Aorta (tissue), 5 donors: ENCODE measurements at regions not wholly inside any gene's neighbourhood (a gene's known extent, or its start where the extent isn't known, plus 50 kb on each side); places are given as distances from the start of the nearest gene placed in this dataset.

Source experiments
- ATAC-seq: fragments of 200-7000 bp; cut with Tn5 transposase; one replicate; pipeline ENCODE4 v1.9.1; 2022; ENCODE audit warnings: moderate library complexity; ENCODE audit not compliant: low FRiP score
- DNase-seq, 2 donors: peaks; one replicate each; pipeline ENCODE4 v3.0.0-alpha.2; 2020
- H3K27ac ChIP-seq, 2 donors: one replicate each; pipeline ENCODE4 v1.5.1; 2013; ENCODE audit warnings: low read length in 2 of 2, mild to moderate bottlenecking in 2 of 2, moderate library complexity in 2 of 2, control low read depth in 1 of 2, inconsistent platforms in 1 of 2, low read depth in 1 of 2
- H3K27me3 ChIP-seq, 2 donors: one replicate each; pipeline ENCODE4 v1.6.1; 2013; ENCODE audit warnings: control low read depth in 1 of 2, low read length in 1 of 2, mild to moderate bottlenecking in 1 of 2, moderate library complexity in 1 of 2; ENCODE audit not compliant: insufficient read depth in 2 of 2, control insufficient read depth in 1 of 2
- H3K36me3 ChIP-seq, 2 donors: one replicate each; pipeline ENCODE4 v1.6.1; 2013; ENCODE audit warnings: control low read depth in 1 of 2, low read length in 1 of 2, mild to moderate bottlenecking in 1 of 2; ENCODE audit not compliant: insufficient read depth in 2 of 2, control insufficient read depth in 1 of 2
- H3K4me1 ChIP-seq, 2 donors: one replicate each; pipeline ENCODE4 v1.6.1; 2013; ENCODE audit warnings: low read length in 2 of 2, control low read depth in 1 of 2, mild to moderate bottlenecking in 1 of 2, moderate library complexity in 1 of 2; ENCODE audit not compliant: insufficient read depth in 2 of 2, control insufficient read depth in 1 of 2
- H3K4me3 ChIP-seq, 2 donors: one replicate each; pipeline ENCODE4 v1.5.1; 2013; ENCODE audit warnings: low read length in 2 of 2, control low read depth in 1 of 2, mild to moderate bottlenecking in 1 of 2
- H3K9me3 ChIP-seq: one replicate; pipeline ENCODE4 v1.6.1; 2013; ENCODE audit warnings: mild to moderate bottlenecking, low read length; ENCODE audit not compliant: control insufficient read depth
- WGBS, 2 donors: extraction: QIAGEN DNeasy Blood & Tissue Kit; methylation state at CpG; one replicate each; pipeline ENCODE4 v1.1.7; 2013; 5-methylcytosine and 5-hydroxymethylcytosine counted together
- intact Hi-C, 2 donors: fragments of 100-400 bp; cut with DNase I; formaldehyde crosslinking; loops; one replicate each; pipeline versions ENCODE4 v1.14.2 to v1.15.0; 2022
- donor health status: healthy with polysubstance abuse.
- donor health status: Bipolar disorder and iron deficiency.
- donor health status: DM: no; HTN: no; CAD: no.
- donor health status: DM: no; HTN: no; CAD: no.
- donor health status: DM: yes; HTN: yes; CAD: no.

DNA sequence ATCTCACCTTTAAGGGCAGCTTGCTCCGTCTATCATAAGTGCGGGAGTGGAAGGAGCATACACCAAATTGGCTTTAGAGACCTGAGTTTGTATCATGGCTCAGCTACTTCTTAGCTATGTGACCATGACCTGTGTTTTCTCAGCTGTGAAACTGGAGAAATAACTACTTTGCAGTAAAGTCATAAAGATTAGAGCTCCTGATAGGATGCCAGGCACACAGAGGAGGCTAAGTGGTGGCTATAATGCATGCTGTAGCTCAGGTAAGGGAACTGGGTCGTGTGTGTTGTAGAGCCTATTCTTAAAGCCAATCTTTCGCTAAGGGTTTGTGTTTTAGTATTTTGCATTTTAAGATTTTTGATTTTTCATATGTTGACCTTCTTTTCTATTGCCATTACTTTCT is 451.5 kb upstream of the MAN1A1 start:
- no peak for ATAC-seq
- intact Hi-C loops: no loop called here

GRCh38 chr6:119800526-119800925 is 451.0 kb upstream of the MAN1A1 start:
- H3K4me1 ChIP-seq: no peaks in the 10 kb centered on the region
- no peaks in the 10 kb centered on the region for H3K36me3 ChIP-seq
- H3K9me3 ChIP-seq: no peaks in the 10 kb centered on the region
- intact Hi-C loops: no loop called here
- no peak overlapping the region for H3K27ac ChIP-seq
- no peak overlapping the region for H3K4me3 ChIP-seq
- DNase-seq (no peak), ATAC-seq (no peak)
- no peaks in the 10 kb centered on the region for H3K27me3 ChIP-seq

More for the DNA sequence above, 451.5 kb upstream of the MAN1A1 start:
- Histone ChIP-seq H3K27ac (no peak overlapping the region), H3K36me3 (no peaks in the 10 kb centered on the region), H3K27me3 (no peaks in the 10 kb centered on the region), H3K4me3 (no peak overlapping the region), H3K9me3 (no peaks in the 10 kb centered on the region), H3K4me1 (no peaks in the 10 kb centered on the region)
- no peak for DNase-seq
- 74 to 77% methylated on average over 4 of the region's 4 CpGs for WGBS, 2 donors

GRCh38 chr6:119799596-119800509 is 450.3 kb upstream of the MAN1A1 start:
- Histone ChIP-seq H3K27me3 (no peaks in the 10 kb centered on the region), H3K4me1 (no peaks in the 10 kb centered on the region), H3K4me3 (no peak overlapping the region), H3K9me3 (no peaks in the 10 kb centered on the region), H3K36me3 (no peaks in the 10 kb centered on the region), H3K27ac (no peak overlapping the region)
- intact Hi-C loops: no loop called here
- no peak for DNase-seq
- ATAC-seq: no peak
- 66 to 70% methylated on average over 5 of the region's 5 CpGs for WGBS, 2 donors

GRCh38 chr6:119791736-119792135 is 442.2 kb upstream of the MAN1A1 start:
- Histone ChIP-seq H3K27ac (no peak overlapping the region), H3K9me3 (no peaks in the 10 kb centered on the region), H3K27me3 (no peaks in the 10 kb centered on the region), H3K4me1 (no peaks in the 10 kb centered on the region), H3K36me3 (no peaks in the 10 kb centered on the region), H3K4me3 (no peak overlapping the region)
- WGBS, 2 donors: 86 to 95% methylated on average over 1 of the region's 1 CpG
- DNase-seq (no peak), ATAC-seq (no peak)
- intact Hi-C loops: no loop called here

DNA sequence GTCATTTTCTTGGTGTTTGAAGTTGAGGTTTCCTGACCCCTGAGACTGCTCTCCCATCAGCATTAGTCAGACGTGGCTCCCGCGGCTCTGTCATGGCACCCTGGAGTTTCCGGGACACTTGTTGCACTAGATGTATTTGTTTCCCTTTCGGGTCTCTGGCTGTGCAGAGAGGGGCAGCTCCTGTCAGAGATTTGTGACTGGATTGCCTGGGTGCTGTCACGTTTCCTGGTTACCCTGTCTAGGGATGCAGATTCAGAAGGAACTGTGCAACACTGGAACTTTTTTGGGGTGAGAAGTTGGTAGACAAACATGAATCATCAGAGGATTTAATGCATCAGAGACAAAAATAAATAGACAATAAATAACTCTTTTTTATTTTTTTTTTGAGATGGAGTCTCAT is 431.8 kb upstream of the MAN1A1 start:
- 69 to 73% methylated on average over 6 of the region's 6 CpGs for WGBS, 2 donors
- ATAC-seq: no peak
- Histone ChIP-seq H3K9me3 (no peaks in the 10 kb centered on the region), H3K36me3 (no peaks in the 10 kb centered on the region), H3K4me3 (no peak overlapping the region), H3K27ac (no peak overlapping the region), H3K27me3 (no peaks in the 10 kb centered on the region), H3K4me1 (no peaks in the 10 kb centered on the region)
- intact Hi-C loops: no loop called here
- DNase-seq: no peak

- ATAC-seq: no peak
- no peaks in the 10 kb centered on the region for H3K4me1 ChIP-seq
- intact Hi-C loops: no loop called here
- H3K27me3 ChIP-seq: no peaks in the 10 kb centered on the region
- H3K36me3 ChIP-seq: no peaks in the 10 kb centered on the region
- no peak overlapping the region for H3K4me3 ChIP-seq
- WGBS, 2 donors: 86 to 87% methylated on average over 5 of the region's 5 CpGs
- no peak overlapping the region for H3K27ac ChIP-seq
- DNase-seq: no peak
- peaks cover 3% of the 10 kb centered on the region for H3K9me3 ChIP-seq
These were observed 418.6 kb upstream of the MAN1A1 start for GRCh38 chr6:119768201-119768600.

GRCh38 chr6:119764927-119765681 is 415.5 kb upstream of the MAN1A1 start:
- Histone ChIP-seq H3K36me3 (no peaks in the 10 kb centered on the region), H3K9me3 (no peaks in the 10 kb centered on the region), H3K27me3 (no peaks in the 10 kb centered on the region), H3K4me3 (no peak overlapping the region), H3K27ac (no peak overlapping the region), H3K4me1 (no peaks in the 10 kb centered on the region)
- DNase-seq: no peak
- intact Hi-C loops: no loop called here
- no peak for ATAC-seq
- WGBS, 2 donors: 85 to 86% methylated on average over 7 of the region's 7 CpGs

DNA sequence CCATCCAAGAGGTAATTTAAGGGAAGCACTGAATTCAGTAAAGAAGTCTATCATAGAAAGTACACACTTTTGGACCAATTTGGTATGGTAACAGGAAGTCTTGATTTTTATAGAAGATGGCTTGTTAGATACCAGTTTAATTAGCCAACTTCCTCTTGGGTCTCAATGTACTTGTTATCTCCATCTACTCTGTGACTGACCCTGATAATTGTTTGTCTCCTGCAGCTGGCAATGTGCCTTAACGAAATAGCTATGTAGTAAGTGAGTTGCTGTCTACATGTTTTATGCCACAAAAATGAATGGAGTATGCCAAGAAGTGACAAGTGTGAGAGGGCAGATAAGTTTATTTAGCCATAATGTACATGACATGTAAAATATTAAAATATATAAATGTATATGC is 410.5 kb upstream of the MAN1A1 start:
- H3K4me1 ChIP-seq: no peaks in the 10 kb centered on the region
- no peaks in the 10 kb centered on the region for H3K27me3 ChIP-seq
- H3K36me3 ChIP-seq: no peaks in the 10 kb centered on the region
- intact Hi-C loops: no loop called here
- WGBS, 2 donors: 53 to 61% methylated on average over 1 of the region's 1 CpG
- DNase-seq (no peak), ATAC-seq (no peak)
- H3K4me3 ChIP-seq: no peak overlapping the region
- H3K27ac ChIP-seq: no peak overlapping the region
- H3K9me3 ChIP-seq: no peaks in the 10 kb centered on the region

- WGBS, 2 donors: 66 to 67% methylated on average over 3 of the region's 3 CpGs
- Histone ChIP-seq H3K27ac (no peak overlapping the region), H3K4me3 (no peak overlapping the region), H3K36me3 (no peaks in the 10 kb centered on the region), H3K27me3 (no peaks in the 10 kb centered on the region), H3K4me1 (no peaks in the 10 kb centered on the region), H3K9me3 (no peaks in the 10 kb centered on the region)
- intact Hi-C loops: no loop called here
- no peak for ATAC-seq
- no peak for DNase-seq
These were observed 408.8 kb upstream of the MAN1A1 start for GRCh38 chr6:119758385-119758784.
